ENCODE measurements at regions not wholly inside any gene's neighbourhood (a gene's known extent, or its start where the extent isn't known, plus 50 kb on each side); places are given as distances from the start of the nearest gene placed in this dataset.

DNA sequence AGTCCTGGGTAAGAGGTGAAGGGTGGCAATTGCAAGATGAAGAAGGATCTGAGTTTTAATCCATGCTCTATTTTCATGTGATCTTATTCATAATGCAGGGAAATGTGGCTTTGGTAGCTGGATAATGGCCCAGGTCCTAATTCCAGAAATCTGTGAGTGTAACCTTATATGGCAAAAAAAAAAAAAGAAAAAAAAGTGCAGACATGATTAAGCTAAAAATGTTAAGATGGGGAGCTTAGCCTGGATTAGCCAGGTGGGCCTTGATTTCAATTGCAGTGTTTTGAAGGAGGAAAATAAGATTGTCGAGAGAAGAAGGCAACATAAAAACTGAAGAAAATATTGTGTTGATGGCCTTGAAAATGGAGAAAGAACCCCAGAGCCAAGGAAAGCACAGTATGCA, 867.7 kb upstream of the HS3ST1 start:
- TF ChIP-seq, protein P1, sequence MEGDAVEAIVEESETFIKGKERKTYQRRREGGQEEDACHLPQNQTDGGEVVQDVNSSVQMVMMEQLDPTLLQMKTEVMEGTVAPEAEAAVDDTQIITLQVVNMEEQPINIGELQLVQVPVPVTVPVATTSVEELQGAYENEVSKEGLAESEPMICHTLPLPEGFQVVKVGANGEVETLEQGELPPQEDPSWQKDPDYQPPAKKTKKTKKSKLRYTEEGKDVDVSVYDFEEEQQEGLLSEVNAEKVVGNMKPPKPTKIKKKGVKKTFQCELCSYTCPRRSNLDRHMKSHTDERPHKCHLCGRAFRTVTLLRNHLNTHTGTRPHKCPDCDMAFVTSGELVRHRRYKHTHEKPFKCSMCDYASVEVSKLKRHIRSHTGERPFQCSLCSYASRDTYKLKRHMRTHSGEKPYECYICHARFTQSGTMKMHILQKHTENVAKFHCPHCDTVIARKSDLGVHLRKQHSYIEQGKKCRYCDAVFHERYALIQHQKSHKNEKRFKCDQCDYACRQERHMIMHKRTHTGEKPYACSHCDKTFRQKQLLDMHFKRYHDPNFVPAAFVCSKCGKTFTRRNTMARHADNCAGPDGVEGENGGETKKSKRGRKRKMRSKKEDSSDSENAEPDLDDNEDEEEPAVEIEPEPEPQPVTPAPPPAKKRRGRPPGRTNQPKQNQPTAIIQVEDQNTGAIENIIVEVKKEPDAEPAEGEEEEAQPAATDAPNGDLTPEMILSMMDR (conservative IDR thresholded peaks at IDR 0.05; ENCODE audit: low read depth, low read length) = no peak
- no peak overlapping the region for H3K4me3 ChIP-seq (ENCODE audit: low read length)
- DNase-seq (ENCODE audit: low read depth) = no peak

DNA sequence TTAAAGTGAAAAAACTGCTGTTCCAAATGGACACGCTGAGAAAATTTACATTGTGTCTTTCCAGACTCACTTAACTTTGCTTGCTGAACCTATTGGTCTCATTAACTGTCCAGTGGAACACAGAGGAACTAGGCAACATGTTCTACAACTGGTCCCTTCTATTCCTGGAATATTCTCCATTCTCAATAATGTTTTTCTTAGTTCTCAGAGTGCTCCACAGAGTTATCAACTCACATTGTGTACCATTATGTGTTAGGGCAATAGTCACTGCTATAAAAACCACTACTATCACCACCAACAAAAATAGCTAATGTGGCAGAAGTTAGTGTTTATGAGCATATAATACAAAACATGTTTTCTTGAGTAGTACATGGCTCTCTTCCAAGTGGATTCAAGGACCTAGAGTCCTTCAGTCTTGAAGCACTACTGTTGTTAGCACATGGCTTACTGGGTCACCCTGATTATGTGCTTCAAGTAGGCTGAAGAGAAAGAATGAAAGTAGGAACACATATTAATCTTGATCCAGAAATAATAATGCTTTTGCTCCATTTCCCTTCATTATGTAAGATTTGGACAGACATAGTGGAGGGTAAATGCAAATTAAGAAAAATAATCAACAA, 865.3 kb upstream of the HS3ST1 start:
- H3K4me3 ChIP-seq (ENCODE audit: low read length) = no peak overlapping the region
- TF ChIP-seq, protein P1 (conservative IDR thresholded peaks at IDR 0.05; ENCODE audit: low read depth, low read length) = no peak
- DNase-seq (ENCODE audit: low read depth) = no peak

DNA sequence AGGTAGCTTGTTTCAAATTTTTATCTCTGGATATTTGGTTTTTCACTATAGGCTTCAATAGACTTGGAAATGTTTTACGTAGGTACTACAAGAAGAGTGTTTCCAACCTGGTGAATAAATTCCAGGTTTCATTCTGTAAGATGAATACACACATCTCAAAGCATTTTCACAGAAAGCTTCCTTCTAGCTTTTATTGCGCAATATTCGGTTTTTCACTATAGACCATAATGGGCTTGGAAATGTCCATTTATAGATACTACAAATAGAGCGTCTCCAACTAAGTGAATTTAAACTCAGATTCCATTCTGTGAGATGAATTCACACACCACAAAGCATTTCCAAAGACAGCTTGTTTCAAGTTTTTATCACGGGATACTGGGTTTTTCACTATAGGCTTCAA, 857.7 kb upstream of the HS3ST1 start:
- TF ChIP-seq, protein P1 (conservative IDR thresholded peaks at IDR 0.05; ENCODE audit: low read depth, low read length) = no peak
- no peak for DNase-seq (ENCODE audit: low read depth)
- no peak overlapping the region for H3K4me3 ChIP-seq (ENCODE audit: low read length)

DNA sequence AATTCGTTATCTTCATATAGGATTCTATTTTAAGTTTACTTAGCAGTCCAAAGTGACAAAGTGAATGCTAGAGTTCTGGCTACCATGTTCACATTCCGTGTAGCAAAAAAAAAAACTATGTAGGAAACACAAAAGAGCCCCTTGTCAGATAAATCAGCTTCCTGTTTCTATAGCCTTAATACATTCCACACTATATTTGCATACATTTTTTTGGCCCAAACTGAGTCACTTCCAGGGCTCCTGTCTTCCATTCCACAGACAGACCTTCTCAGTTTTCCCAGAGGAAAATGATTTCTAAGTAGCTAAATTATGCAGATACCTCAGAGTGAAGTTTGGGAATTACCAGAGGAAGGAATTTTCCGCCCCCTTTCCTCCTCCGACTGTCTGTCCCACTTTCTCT, 841.9 kb upstream of the HS3ST1 start:
- H3K4me3 ChIP-seq (ENCODE audit: low read length) = no peak overlapping the region
- no peak for DNase-seq (ENCODE audit: low read depth)
- TF ChIP-seq, protein P1 (conservative IDR thresholded peaks at IDR 0.05; ENCODE audit: low read depth, low read length) = no peak

DNA sequence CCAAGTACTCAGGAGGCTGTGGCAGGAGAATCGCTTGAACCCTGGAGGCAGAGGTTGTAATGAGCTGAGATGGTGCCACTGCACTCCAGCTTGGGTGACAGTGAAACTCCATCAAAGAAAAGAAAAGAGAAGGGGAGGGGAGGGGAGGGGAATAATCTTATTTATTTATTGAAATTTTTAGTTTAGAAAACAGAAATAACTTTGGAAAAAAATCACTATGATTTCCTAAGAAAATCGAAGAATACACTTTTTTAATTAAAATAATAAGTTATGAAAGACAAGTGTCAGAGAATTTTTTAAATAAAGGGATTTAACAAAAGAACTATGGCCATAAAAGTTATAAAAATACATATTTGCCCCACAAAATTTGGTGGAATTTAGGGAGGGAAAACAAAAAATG, 836.9 kb upstream of the HS3ST1 start:
- no peak for DNase-seq (ENCODE audit: low read depth)
- no peak overlapping the region for H3K4me3 ChIP-seq (ENCODE audit: low read length)
- TF ChIP-seq, protein P1 (conservative IDR thresholded peaks at IDR 0.05; ENCODE audit: low read depth, low read length) = no peak

DNA sequence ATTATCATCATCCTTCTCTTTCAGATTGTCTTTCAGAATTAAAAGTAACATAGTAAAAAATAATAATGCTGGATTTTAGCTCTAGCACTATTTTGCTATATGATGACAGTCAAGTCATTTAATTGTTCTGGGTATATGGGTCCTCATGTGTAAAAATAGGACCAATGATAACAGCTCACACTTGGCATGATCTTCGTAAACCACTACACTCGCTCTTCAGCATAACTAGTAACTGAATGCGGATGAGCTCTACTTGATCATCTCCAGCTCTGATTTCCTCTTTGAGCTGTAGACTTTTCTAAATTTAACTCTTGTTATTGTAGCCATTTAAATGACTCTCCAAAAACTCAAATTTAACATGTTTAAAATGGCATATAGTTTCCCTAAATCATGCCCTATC, 831.8 kb upstream of the HS3ST1 start:
- TF ChIP-seq, protein P1 (conservative IDR thresholded peaks at IDR 0.05; ENCODE audit: low read depth, low read length) = no peak
- DNase-seq (ENCODE audit: low read depth) = no peak

DNA sequence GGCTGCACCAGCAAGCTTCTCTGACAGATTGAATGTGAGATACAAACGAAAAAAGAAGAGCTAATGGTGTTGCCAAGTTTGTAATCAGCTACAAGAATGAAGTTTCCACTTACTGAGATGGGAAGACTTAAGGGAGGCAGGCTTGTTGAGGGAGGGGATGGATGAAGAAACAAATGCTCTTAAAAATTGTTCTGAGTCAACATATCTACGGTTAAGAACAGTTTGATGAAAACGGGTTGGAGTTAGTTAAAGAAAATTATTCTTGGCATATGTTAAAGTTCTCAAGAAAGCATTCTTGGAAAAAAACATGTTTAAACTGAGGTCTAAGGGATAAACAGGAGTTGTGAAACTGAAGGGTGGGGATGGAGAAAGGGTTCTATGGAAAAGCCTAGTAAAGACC, 816.3 kb upstream of the HS3ST1 start:
- H3K4me3 ChIP-seq (ENCODE audit: low read length) = no peak overlapping the region
- TF ChIP-seq, protein P1 (conservative IDR thresholded peaks at IDR 0.05; ENCODE audit: low read depth, low read length) = no peak
- no peak for DNase-seq (ENCODE audit: low read depth)

More for the DNA sequence above, 831.8 kb upstream of the HS3ST1 start:
- no peak overlapping the region for H3K4me3 ChIP-seq (ENCODE audit: low read length)

Measured in retinal pigment epithelial cell (primary cell).